ENCODE measurements at regions not wholly inside any gene's neighbourhood (a gene's known extent, or its start where the extent isn't known, plus 50 kb on each side); places are given as distances from the start of the nearest gene placed in this dataset.

GRCh38 chr2:225310745-225311144 is 88.8 kb upstream of the NYAP2 start:
- intact Hi-C loops (cut with DNase I): no loop called here
- no peaks in the 10 kb centered on the region for H3K4me1 ChIP-seq (replicated peaks in 1 of 2)
- no peaks in the 10 kb centered on the region for H3K36me3 ChIP-seq (replicated peaks in 1 of 2)
- H3K4me3 ChIP-seq: no peak overlapping the region
- no peak overlapping the region for H3K27ac ChIP-seq
- H3K9me3 ChIP-seq (replicated peaks in 1 of 3): no peaks in the 10 kb centered on the region
- H3K27me3 ChIP-seq: no peaks in the 10 kb centered on the region
- DNase-seq: no peak
- TF ChIP-seq POLR2A (IDR thresholded peaks at IDR 0.05) (no peak), CTCF (IDR thresholded peaks at IDR 0.05) (no peak)

- no peak overlapping the region for H3K4me3 ChIP-seq
- no peak for TF ChIP-seq POLR2A (IDR thresholded peaks at IDR 0.05)
- no peak for TF ChIP-seq CTCF (IDR thresholded peaks at IDR 0.05)
- DNase-seq: no peak
- H3K4me1 ChIP-seq (replicated peaks in 1 of 2): no peaks in the 10 kb centered on the region
- H3K36me3 ChIP-seq (replicated peaks in 1 of 2): no peaks in the 10 kb centered on the region
- H3K27ac ChIP-seq: no peak overlapping the region
- H3K9me3 ChIP-seq (replicated peaks in 1 of 3): no peaks in the 10 kb centered on the region
- no peaks in the 10 kb centered on the region for H3K27me3 ChIP-seq
- intact Hi-C loops (cut with DNase I): no loop called here
These were observed 90.0 kb upstream of the NYAP2 start for GRCh38 chr2:225309516-225309915.

- H3K9me3 ChIP-seq (replicated peaks in 1 of 3): no peaks in the 10 kb centered on the region
- intact Hi-C loops (cut with DNase I): no loop called here
- H3K4me1 ChIP-seq (replicated peaks in 1 of 2): no peaks in the 10 kb centered on the region
- H3K27ac ChIP-seq: no peak overlapping the region
- H3K36me3 ChIP-seq (replicated peaks in 1 of 2): no peaks in the 10 kb centered on the region
- DNase-seq: no peak
- WGBS, 4 donors: 46 to 67% (median 56%) methylated on average over 2 of the region's 2 CpGs
- H3K27me3 ChIP-seq: no peaks in the 10 kb centered on the region
- H3K4me3 ChIP-seq: no peak overlapping the region
- TF ChIP-seq CTCF (IDR thresholded peaks at IDR 0.05): no peak
- TF ChIP-seq POLR2A (IDR thresholded peaks at IDR 0.05): no peak
These were observed 102.6 kb upstream of the NYAP2 start for GRCh38 chr2:225296951-225297350.

- no peak for TF ChIP-seq CTCF (IDR thresholded peaks at IDR 0.05)
- TF ChIP-seq POLR2A (IDR thresholded peaks at IDR 0.05): no peak
- Histone ChIP-seq H3K27ac (no peak overlapping the region), H3K36me3 (replicated peaks in 1 of 2) (no peaks in the 10 kb centered on the region), H3K9me3 (replicated peaks in 1 of 3) (no peaks in the 10 kb centered on the region), H3K4me3 (no peak overlapping the region), H3K4me1 (replicated peaks in 1 of 2) (no peaks in the 10 kb centered on the region), H3K27me3 (no peaks in the 10 kb centered on the region)
- intact Hi-C loops (cut with DNase I): no loop called here
- 69 to 86% (median 81%) methylated on average over 3 of the region's 3 CpGs for WGBS, 4 donors
- DNase-seq: no peak
These were observed 104.4 kb upstream of the NYAP2 start for GRCh38 chr2:225295102-225295501.

Measured in adrenal gland (tissue), 9 donors.